ENCODE measurements at regions not wholly inside any gene's neighbourhood (a gene's known extent, or its start where the extent isn't known, plus 50 kb on each side); places are given as distances from the start of the nearest gene placed in this dataset.

- no peak for TF ChIP-seq CTCF (IDR thresholded peaks at IDR 0.05)
- no peak for TF ChIP-seq POLR2AphosphoS5 (IDR thresholded peaks at IDR 0.05)
These were observed 131.9 kb downstream of the EXOC5 start for GRCh38 chr14:57136669-57137328.
